H9 (cell line): ENCODE measurements at regions not wholly inside any gene's neighbourhood (a gene's known extent, or its start where the extent isn't known, plus 50 kb on each side); places are given as distances from the start of the nearest gene placed in this dataset.

Experiments
- DNase-seq: peaks from one replicate; pipeline ENCODE4 v3.0.0-alpha.2; 2017
- H2AFZ ChIP-seq: one replicate; pipeline ENCODE4 v1.6.1; 2013; ENCODE audit warnings: mild to moderate bottlenecking, low read length, control low read depth, moderate library complexity
- H2AK5ac ChIP-seq: 2 replicates; pipeline ENCODE4 v1.6.1; 2013; ENCODE audit warnings: low read length, control low read depth, mixed read lengths; ENCODE audit not compliant: insufficient read length
- H2BK120ac ChIP-seq: one replicate; pipeline ENCODE4 v1.6.1; 2013; ENCODE audit warnings: low read depth, mild to moderate bottlenecking, low read length, control low read depth, inconsistent platforms; ENCODE audit not compliant: poor library complexity, severe bottlenecking
- H2BK12ac ChIP-seq: 2 replicates; pipeline ENCODE4 v1.6.1; 2013; ENCODE audit warnings: low read length, control low read depth, mixed read lengths, low read depth; ENCODE audit not compliant: insufficient read length
- H2BK15ac ChIP-seq: 2 replicates; pipeline ENCODE4 v1.6.1; 2013; ENCODE audit warnings: low read depth, low read length, control low read depth
- H2BK20ac ChIP-seq: one replicate; pipeline ENCODE4 v1.6.1; 2013; ENCODE audit warnings: low read depth, mild to moderate bottlenecking, low read length, control low read depth, inconsistent platforms; ENCODE audit not compliant: poor library complexity, severe bottlenecking
- H2BK5ac ChIP-seq: 2 replicates; pipeline ENCODE4 v1.6.1; 2013; ENCODE audit warnings: low read length, control low read depth, mixed read lengths; ENCODE audit not compliant: insufficient read length
- H3K14ac ChIP-seq: 2 replicates; pipeline ENCODE4 v1.6.1; 2013; ENCODE audit warnings: low read length, control low read depth; ENCODE audit not compliant: insufficient read depth
- H3K18ac ChIP-seq: 2 replicates; pipeline ENCODE4 v1.6.1; 2013; ENCODE audit warnings: low read depth, mild to moderate bottlenecking, mixed read lengths, low read length, control low read depth; ENCODE audit not compliant: insufficient read length
- H3K23ac ChIP-seq: 2 replicates; pipeline ENCODE4 v1.6.1; 2013; ENCODE audit warnings: low read length, control low read depth, mixed read lengths, low read depth; ENCODE audit not compliant: insufficient read length
- H3K23me2 ChIP-seq: 2 replicates; pipeline ENCODE4 v1.6.1; 2013; ENCODE audit warnings: low read depth, mild to moderate bottlenecking, mixed read lengths, low read length, control low read depth; ENCODE audit not compliant: insufficient read length, poor library complexity, severe bottlenecking
- H3K27ac ChIP-seq: 2 replicates; pipeline ENCODE4 v1.5.1; 2013; ENCODE audit warnings: low read length, control low read depth, mixed read lengths, low read depth; ENCODE audit not compliant: insufficient read length
- H3K27me3 ChIP-seq: 2 replicates; pipeline ENCODE4 v1.6.1; 2013; ENCODE audit warnings: low read length, control low read depth, inconsistent platforms; ENCODE audit not compliant: insufficient read depth
- H3K4ac ChIP-seq: 2 replicates; pipeline ENCODE4 v1.6.1; 2013; ENCODE audit warnings: low read depth, mild to moderate bottlenecking, control low read depth, inconsistent platforms, low read length, moderate library complexity
- H3K4me1 ChIP-seq: 2 replicates; pipeline ENCODE4 v1.6.1; 2013; ENCODE audit warnings: low read length, control low read depth, inconsistent platforms; ENCODE audit not compliant: insufficient read depth
- H3K4me2 ChIP-seq: 2 replicates; pipeline ENCODE4 v1.6.1; 2013; ENCODE audit warnings: low read length, control low read depth, mixed read lengths; ENCODE audit not compliant: insufficient read length, insufficient read depth
- H3K56ac ChIP-seq: 2 replicates; pipeline ENCODE4 v1.6.1; 2013; ENCODE audit warnings: low read depth, mild to moderate bottlenecking, mixed read lengths, low read length, control low read depth; ENCODE audit not compliant: insufficient read length
- H3K79me1 ChIP-seq: 2 replicates; pipeline ENCODE4 v1.6.1; 2013; ENCODE audit warnings: low read depth, mild to moderate bottlenecking, moderate library complexity, low read length, control low read depth, inconsistent platforms; ENCODE audit not compliant: insufficient read depth, poor library complexity, severe bottlenecking
- H3K79me2 ChIP-seq: 2 replicates; pipeline ENCODE4 v1.6.1; 2013; ENCODE audit warnings: low read length, control low read depth, inconsistent platforms; ENCODE audit not compliant: insufficient read depth
- H3K9ac ChIP-seq: 2 replicates; pipeline ENCODE4 v1.6.1; 2013; ENCODE audit warnings: low read length, control low read depth, mixed read lengths; ENCODE audit not compliant: insufficient read length; ENCODE audit errors: extremely low read depth
- H3K9me3 ChIP-seq: one replicate; pipeline ENCODE4 v1.6.1; 2013; ENCODE audit warnings: low read depth, low read length, inconsistent platforms; ENCODE audit not compliant: control insufficient read depth
- H3T11ph ChIP-seq: one replicate; pipeline ENCODE4 v1.6.1; 2013; ENCODE audit warnings: mild to moderate bottlenecking, low read length, control low read depth, inconsistent platforms
- H4K20me1 ChIP-seq: one replicate; pipeline ENCODE4 v1.6.1; 2013; ENCODE audit not compliant: control insufficient read depth, insufficient read length, insufficient read depth
- H4K5ac ChIP-seq: 2 replicates; pipeline ENCODE4 v1.6.1; 2013; ENCODE audit warnings: low read depth, mild to moderate bottlenecking, mixed read lengths, low read length, control low read depth; ENCODE audit not compliant: insufficient read length
- H4K8ac ChIP-seq: replicated peaks from 2 replicates; pipeline ENCODE4 v1.6.1; 2013; ENCODE audit warnings: low read length, control low read depth, mixed read lengths, low read depth; ENCODE audit not compliant: insufficient read length
- H4K91ac ChIP-seq: 2 replicates; pipeline ENCODE4 v1.6.1; 2013; ENCODE audit warnings: low read depth, mild to moderate bottlenecking, moderate library complexity, mixed read lengths, low read length, control low read depth; ENCODE audit not compliant: insufficient read length
- H3K27ac Mint-ChIP-seq, 3 experiments: 2 replicates in 2 of 3; 3 replicates in 1 of 3; pipeline ENCODE4 v1.8.0; 2020 to 2021; ENCODE audit warnings: mixed read lengths in 3 of 3, mild to moderate bottlenecking in 1 of 3, moderate library complexity in 1 of 3
- H3K27me3 Mint-ChIP-seq: 2 replicates; pipeline ENCODE4 v1.8.0; 2021; ENCODE audit warnings: low read depth, mild to moderate bottlenecking, moderate library complexity, mixed read lengths
- H3K36me3 Mint-ChIP-seq, 3 experiments: 2 replicates in 2 of 3; 3 replicates in 1 of 3; pipeline ENCODE4 v1.8.0; 2020 to 2021; ENCODE audit warnings: low read depth in 3 of 3, mixed read lengths in 3 of 3; ENCODE audit not compliant: insufficient read depth in 1 of 3
- H3K4me1 Mint-ChIP-seq, 2 experiments: 2 replicates each; pipeline ENCODE4 v1.8.0; 2020; ENCODE audit warnings: mixed read lengths in 2 of 2
- H3K4me3 Mint-ChIP-seq, 2 experiments: 2 replicates in 1 of 2; 3 replicates in 1 of 2; pipeline ENCODE4 v1.8.0; 2020 to 2021; ENCODE audit warnings: mild to moderate bottlenecking in 2 of 2, mixed read lengths in 2 of 2, moderate library complexity in 1 of 2
- H3K9me3 Mint-ChIP-seq, 2 experiments: 2 replicates in 1 of 2; 3 replicates in 1 of 2; pipeline ENCODE4 v1.8.0; 2020; ENCODE audit warnings: mild to moderate bottlenecking in 2 of 2, mixed read lengths in 2 of 2, moderate library complexity in 1 of 2
- CTCF ChIP-seq: fragments of 200-600 bp; sonication (generic); conservative IDR thresholded peaks from 3 replicates; pipeline ENCODE4 v1.8.0; 2021; ENCODE audit warnings: antibody characterized with exemption, mild to moderate bottlenecking
- WGBS: extraction: QIAGEN DNeasy Blood & Tissue Kit; methylation state at CpG from one replicate; pipeline ENCODE4 v1.1.7; 2013; ENCODE audit warnings: missing lambda C conversion rate, low lambda C conversion rate, mixed read lengths; ENCODE audit not compliant: insufficient read length; ENCODE audit errors: extremely low coverage; 5-methylcytosine and 5-hydroxymethylcytosine counted together

- Histone ChIP-seq H2BK5ac (no peak overlapping the region), H3K18ac (no peak overlapping the region), H3K4me1 (no peaks in the 10 kb centered on the region), H3K4ac (no peak overlapping the region), H3K23me2 (no peaks in the 10 kb centered on the region), H3K27me3 (no peaks in the 10 kb centered on the region; the same call in 1 of the 2 replicates), H2BK20ac (no peak overlapping the region), H2BK120ac (no peak overlapping the region), H3K9ac (no peak overlapping the region), H3K79me1 (no peaks in the 10 kb centered on the region), H4K20me1 (no peaks in the 10 kb centered on the region), H3K23ac (no peak overlapping the region), H3K4me2 (no peak overlapping the region), H4K8ac (no peak overlapping the region), H2BK12ac (no peak overlapping the region), H3K27ac (no peak overlapping the region), H4K91ac (no peak overlapping the region), H2AK5ac (no peak overlapping the region), H4K5ac (no peak overlapping the region), H3K79me2 (no peaks in the 10 kb centered on the region), H3K9me3 (no peaks in the 10 kb centered on the region), H2AFZ (no peak overlapping the region), H3T11ph (no peak overlapping the region), H3K14ac (no peak overlapping the region), H3K56ac (no peak overlapping the region), H2BK15ac (no peak overlapping the region)
- DNase-seq, result no peak
- TF ChIP-seq CTCF, result no peak
- H3K36me3 Mint-ChIP-seq, result no peaks in the 10 kb centered on the region
- no peak overlapping the region for H3K4me3 Mint-ChIP-seq
- no peak overlapping the region for H3K27ac Mint-ChIP-seq
- peaks cover 15 to 19% of the 10 kb centered on the region in 2 experiments for H3K4me1 Mint-ChIP-seq
- no CpG with 5 or more reads among the region's 5 CpGs for WGBS
- no peaks in the 10 kb centered on the region; the same call in 1 of the 2 replicates for H3K27me3 Mint-ChIP-seq
- H3K9me3 Mint-ChIP-seq, result no peaks in the 10 kb centered on the region
These were observed 215.2 kb upstream of the ROPN1 start for GRCh38 chr3:124207077-124207476.
